GM19467 (cell line): ENCODE measurements at regions not wholly inside any gene's neighbourhood (a gene's known extent, or its start where the extent isn't known, plus 50 kb on each side); places are given as distances from the start of the nearest gene placed in this dataset.

Experiments used
- ATAC-seq: cut with Tn5 transposase; IDR thresholded peaks from one replicate; pipeline ENCODE4 v1.9.1; 2021; ENCODE audit warnings: mild to moderate bottlenecking, moderate library complexity; ENCODE audit not compliant: unreplicated experiment

DNA sequence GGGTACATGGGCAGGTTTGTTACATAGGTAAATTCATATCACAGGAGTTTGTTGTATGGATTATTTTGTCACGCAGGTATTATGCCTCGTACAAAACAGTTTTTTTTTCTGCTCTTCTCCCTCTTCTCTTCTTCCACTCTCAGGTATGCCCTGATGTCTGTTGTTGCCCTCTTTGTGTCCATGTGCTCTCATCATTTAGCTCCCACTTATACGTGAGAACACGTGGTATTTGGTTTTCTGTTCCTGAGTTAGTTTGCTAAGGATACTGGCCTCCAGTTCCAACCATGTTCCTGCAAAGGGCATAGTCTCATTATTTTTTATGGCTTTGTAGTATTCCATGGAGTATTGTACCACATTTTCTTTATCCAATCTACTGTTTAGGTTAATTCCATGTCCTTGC is 65.7 kb downstream of the UNC5CL start:
- ATAC-seq, result no peak

GRCh38 chr6:40972814-40973213 is 66.2 kb downstream of the UNC5CL start:
- no peak for ATAC-seq

DNA sequence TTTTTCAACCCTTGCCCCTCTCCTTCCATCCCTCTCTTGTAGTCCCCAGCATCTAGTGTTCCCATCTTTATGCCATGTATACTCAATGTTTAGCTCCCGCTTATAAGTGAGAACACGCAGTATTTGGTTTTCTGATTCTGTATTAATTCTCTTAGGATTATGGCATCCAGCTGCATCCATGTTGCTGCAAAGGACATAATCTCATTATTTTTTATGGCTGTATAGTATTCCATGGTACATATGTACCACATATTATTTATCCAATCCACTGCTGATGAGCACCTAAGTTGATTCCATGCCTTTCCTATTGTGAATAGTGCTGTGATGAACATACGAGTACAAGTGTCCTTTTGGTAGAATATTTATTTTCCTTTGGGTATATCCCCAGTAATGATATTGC is 66.8 kb downstream of the UNC5CL start:
- no peak for ATAC-seq

DNA sequence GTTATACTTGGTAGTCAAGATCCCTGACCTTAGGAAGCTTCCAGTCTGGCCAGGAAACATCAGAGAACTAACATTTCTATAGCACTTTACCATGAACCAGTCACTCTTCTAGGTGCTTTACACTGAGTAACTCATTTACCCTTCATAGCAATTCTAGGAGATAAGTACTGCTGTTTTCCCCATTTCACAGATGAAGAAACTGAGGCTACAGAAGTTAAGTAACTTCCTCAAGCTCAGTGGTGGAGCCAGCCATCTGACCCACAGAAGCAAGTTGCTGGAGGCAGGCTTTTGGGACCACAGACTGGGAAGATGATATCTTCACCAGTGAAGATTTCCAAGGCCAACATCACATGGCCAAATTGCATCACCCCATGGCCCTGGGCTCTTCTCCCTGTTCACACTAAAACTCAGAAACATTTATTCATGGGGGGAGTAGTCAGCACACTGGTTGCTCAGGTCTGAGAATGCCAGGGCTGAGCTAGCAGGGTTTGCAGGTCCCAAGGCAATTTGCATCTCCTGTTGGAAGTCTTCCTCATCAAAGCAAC is 70.3 kb downstream of the UNC5CL start:
- no peak for ATAC-seq

DNA sequence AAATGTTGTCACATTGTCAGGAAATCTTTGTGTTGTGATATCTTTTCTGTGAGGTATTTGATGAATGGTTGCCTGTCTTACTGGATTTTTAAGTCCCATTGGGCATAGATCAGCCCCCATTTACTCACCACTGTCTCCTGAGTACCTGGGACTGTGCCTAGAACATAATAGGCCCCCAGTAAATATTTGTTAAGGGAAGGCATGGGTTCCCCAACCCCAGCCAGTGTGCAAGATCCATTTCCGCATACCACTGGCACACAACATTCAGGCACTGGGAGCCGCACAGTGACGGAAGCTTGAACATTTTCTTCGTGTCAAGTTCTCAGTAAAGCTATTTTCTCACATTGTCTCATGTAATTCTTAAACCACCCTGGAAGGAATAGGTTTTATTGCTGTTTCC is 72.2 kb downstream of the UNC5CL start:
- no peak for ATAC-seq

- ATAC-seq, result no peak
Observed at GRCh38 chr6:40965046-40965445, 74.0 kb downstream of the UNC5CL start.

GRCh38 chr6:40963019-40963418 is 76.0 kb downstream of the UNC5CL start:
- ATAC-seq, result no peak

DNA sequence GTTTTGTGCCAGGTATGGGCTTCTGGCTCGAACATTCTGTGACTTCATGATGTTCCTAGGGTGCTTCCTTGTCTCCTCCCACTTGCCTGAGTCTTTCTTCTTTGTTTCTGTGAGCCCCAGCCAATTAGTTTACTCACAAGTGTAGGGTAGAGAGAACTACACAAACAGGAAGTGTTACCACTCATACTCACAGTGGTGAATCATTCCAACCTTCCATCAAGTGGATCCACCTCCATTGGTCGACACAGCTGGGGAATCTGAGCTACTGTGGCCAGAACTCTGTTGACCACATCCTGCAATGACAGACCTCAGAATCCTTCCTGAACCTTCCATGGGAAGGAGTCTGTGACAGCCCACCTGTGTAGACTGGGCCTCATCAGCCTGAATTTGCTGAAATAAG is 76.8 kb downstream of the UNC5CL start:
- ATAC-seq, result no peak

GRCh38 chr6:40961831-40962230 is 77.2 kb downstream of the UNC5CL start:
- ATAC-seq, result no peak

GRCh38 chr6:40960742-40961430 is 78.1 kb downstream of the UNC5CL start:
- no peak for ATAC-seq

DNA sequence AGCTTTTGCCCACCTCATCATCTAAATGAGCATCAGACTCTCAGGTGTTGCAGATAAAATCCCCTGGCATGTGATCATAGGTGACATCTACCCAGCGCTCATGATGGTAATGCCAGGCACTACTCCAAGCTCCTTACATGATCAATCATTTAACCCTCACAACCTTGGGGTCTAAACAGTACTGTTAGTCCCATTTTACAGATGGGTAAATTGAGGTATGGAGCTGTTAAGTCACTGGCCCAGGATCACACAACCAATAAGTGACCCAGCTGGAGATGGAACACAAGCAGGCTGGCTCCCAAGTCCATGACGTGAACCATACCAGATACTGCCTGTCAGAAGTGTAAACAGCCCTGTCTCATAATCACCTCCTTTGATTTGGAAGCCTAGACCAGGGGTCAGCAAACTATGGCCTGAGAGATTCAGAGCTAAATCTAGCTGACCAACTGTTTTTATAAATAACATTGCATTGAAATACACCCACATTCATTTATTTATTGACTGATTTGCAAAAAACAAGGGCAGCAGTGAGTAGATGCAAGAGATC is 79.2 kb downstream of the UNC5CL start:
- ATAC-seq, result no peak

DNA sequence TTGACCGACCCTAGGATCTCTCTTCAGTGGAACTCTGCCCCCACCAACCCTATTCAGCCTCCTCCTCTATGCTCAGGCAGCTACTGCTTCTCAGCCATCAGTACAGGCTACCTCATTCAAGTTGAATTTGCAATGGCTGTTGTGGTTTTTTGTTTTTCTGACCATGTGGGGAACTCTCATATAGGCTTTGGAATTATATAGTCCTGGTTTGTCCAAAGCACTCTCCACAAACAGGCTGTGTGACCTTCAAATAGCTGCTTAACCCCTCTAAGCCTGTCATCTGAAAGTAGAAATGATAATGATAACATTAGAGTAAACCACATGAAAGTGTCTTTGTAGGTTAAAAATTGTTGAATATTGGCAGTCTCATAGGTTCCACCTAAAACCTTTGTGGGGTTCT is 80.3 kb downstream of the UNC5CL start:
- no peak for ATAC-seq

GRCh38 chr6:40957616-40958492 is 81.2 kb downstream of the UNC5CL start:
- ATAC-seq, result no peak

GRCh38 chr6:40956936-40957335 is 82.1 kb downstream of the UNC5CL start:
- no peak for ATAC-seq

GRCh38 chr6:40955178-40955545 is 83.9 kb downstream of the UNC5CL start:
- no peak for ATAC-seq

- no peak for ATAC-seq
Observed at GRCh38 chr6:40954446-40955177, 84.4 kb downstream of the UNC5CL start.

DNA sequence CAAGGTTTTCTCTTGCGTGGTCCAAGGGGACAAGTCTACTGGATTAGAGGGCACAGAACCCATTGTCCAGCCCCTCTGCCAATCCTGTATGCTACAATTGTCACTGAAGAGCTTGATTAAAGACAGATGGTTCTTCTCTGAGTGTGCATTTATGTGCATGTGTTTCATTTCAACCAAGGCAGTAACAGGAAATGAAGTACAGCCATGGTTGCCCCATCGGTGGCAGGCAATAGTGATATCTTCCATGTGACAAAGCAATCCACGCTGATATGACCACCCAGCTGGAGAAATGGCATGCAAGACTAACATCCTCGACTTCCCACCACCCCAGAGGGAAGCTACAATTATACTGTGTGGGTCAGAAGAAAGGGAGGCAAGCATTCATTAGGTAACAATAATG is 85.5 kb downstream of the UNC5CL start:
- no peak for ATAC-seq

GRCh38 chr6:40950986-40951698 is 87.9 kb downstream of the UNC5CL start:
- ATAC-seq, result no peak

- no peak for ATAC-seq
Observed at GRCh38 chr6:40948570-40948969, 90.5 kb downstream of the UNC5CL start.

DNA sequence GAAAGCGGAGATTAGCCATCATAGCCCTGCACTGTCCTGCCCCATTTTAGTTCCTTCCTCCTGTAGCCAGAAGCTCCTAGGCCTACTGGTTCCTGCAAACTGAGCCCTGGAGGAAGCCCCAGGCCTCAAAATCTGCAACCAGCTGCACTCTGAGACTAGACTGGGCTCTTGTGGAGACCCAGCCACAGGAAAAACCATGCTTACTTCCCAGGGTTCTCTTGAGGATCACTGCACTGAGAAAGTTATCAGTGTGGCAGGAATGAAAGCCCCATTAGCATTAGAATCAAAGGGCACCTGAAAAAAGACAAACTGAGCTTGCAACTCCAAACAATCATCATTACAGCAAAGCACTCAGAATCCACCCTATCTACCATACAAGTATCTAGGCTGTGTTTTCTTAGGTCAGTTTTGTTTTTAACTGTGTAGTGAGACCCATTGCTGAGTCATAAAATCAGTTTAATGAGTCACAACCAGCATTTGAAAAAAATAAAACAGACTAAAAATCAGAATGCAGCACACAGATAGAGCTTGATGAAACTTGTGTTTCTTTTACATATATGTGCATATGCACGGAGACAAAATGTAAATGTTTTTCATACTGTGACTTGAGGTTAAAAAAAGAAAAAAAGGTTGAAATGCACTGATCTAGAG is 91.0 kb downstream of the UNC5CL start:
- no peak for ATAC-seq
